Kidney (tissue), 13 donors: ENCODE measurements at regions not wholly inside any gene's neighbourhood (a gene's known extent, or its start where the extent isn't known, plus 50 kb on each side); places are given as distances from the start of the nearest gene placed in this dataset.

Source experiments
- DNase-seq, 5 donors: peaks; one replicate each; pipeline ENCODE4 v3.0.0-alpha.2; 2013 to 2020
- FAIRE-seq: peaks from 2 replicates; lab custom pipeline; 2012; peaks lifted over from hg19 to GRCh38; lab: Jason Lieb, UNC
- H3K27ac ChIP-seq, 2 donors: one replicate each; pipeline ENCODE4 v1.7.0; 2013; ENCODE audit warnings: low read depth in 2 of 2, low read length in 2 of 2, inconsistent platforms in 1 of 2
- H3K27me3 ChIP-seq: one replicate; pipeline ENCODE4 v1.7.1; 2013; ENCODE audit warnings: low read length, inconsistent platforms; ENCODE audit not compliant: control insufficient read depth, insufficient read depth
- H3K36me3 ChIP-seq, 3 donors: one replicate each; pipeline versions ENCODE4 v1.7.0 to v1.7.1; 2013; ENCODE audit warnings: low read length in 3 of 3, control low read depth in 1 of 3, inconsistent platforms in 1 of 3; ENCODE audit not compliant: insufficient read depth in 3 of 3, control insufficient read depth in 2 of 3
- H3K4me1 ChIP-seq, 3 donors: one replicate each; pipeline versions ENCODE4 v1.7.0 to v1.7.1; 2013; ENCODE audit warnings: low read length in 3 of 3, inconsistent platforms in 1 of 3, low read depth in 1 of 3; ENCODE audit not compliant: control insufficient read depth in 2 of 3, insufficient read depth in 2 of 3
- H3K4me3 ChIP-seq, 3 donors: one replicate each; pipeline versions ENCODE4 v1.7.0 to v1.8.1; 2013; ENCODE audit warnings: low read length in 3 of 3, control low read depth in 1 of 3, inconsistent platforms in 1 of 3
- H3K9ac ChIP-seq, 3 donors: one replicate each; pipeline versions ENCODE4 v1.7.0 to v1.7.1; 2013; ENCODE audit warnings: low read length in 3 of 3, control low read depth in 1 of 3, inconsistent platforms in 1 of 3
- H3K9me3 ChIP-seq, 3 donors: one replicate each; pipeline versions ENCODE4 v1.7.0 to v1.7.1; 2013; ENCODE audit warnings: low read length in 3 of 3, control low read depth in 1 of 3, inconsistent platforms in 1 of 3; ENCODE audit not compliant: control insufficient read depth in 2 of 3, insufficient read depth in 1 of 3
- CTCF ChIP-seq: IDR thresholded peaks from 3 replicates; pipeline ENCODE4 v1.5.1; 2012; ENCODE audit warnings: mild to moderate bottlenecking, moderate library complexity, borderline replicate concordance; ENCODE audit not compliant: insufficient read depth; ENCODE audit errors: extremely low read depth
- intact Hi-C: fragments of 100-400 bp; cut with DNase I; formaldehyde crosslinking; loops from one replicate; pipeline ENCODE4 v1.11.1; 2022
- donor health status: control.
- donor health status: control.
- donor health status: control.
- donor health status: control.
- donor health status: control.
- donor health status: DM: yes; HTN: yes; CAD: no.
- donor health status: Normal renal cell carcinoma (clear cell type).

DNA sequence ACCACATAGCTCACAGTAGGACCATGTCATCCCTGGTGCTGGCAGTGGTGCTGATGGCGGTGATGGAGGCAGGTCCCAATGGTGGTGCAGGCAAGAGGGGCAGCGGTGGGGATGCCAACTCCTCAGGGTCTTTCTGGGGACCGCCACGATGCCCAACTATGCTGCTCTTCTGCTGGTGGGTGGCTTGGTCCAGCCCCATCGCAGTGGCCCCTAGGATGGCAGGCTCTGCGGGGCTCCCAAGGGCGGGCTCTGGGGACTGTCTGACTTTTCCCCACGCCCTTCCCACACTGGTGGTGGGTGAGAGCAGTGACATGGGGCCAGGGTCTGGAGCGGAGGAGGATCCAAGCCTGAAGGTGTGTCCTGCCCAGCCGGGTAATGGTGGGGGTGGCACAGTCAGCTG, 288.9 kb upstream of the RIOK2 start:
- H3K27ac ChIP-seq = no peak overlapping the region
- H3K9ac ChIP-seq = no peak overlapping the region
- H3K27me3 ChIP-seq = no peaks in the 10 kb centered on the region
- DNase-seq (peak in 1 of 5 donors; percentile 61), FAIRE-seq (no peak)
- no peaks in the 10 kb centered on the region for H3K4me1 ChIP-seq
- no peaks in the 10 kb centered on the region for H3K36me3 ChIP-seq
- intact Hi-C loops = no loop called here
- peaks cover 0 to 17% (median 3%) of the 10 kb centered on the region in 3 donors for H3K9me3 ChIP-seq
- TF ChIP-seq CTCF = no peak
- no peak overlapping the region for H3K4me3 ChIP-seq

DNA sequence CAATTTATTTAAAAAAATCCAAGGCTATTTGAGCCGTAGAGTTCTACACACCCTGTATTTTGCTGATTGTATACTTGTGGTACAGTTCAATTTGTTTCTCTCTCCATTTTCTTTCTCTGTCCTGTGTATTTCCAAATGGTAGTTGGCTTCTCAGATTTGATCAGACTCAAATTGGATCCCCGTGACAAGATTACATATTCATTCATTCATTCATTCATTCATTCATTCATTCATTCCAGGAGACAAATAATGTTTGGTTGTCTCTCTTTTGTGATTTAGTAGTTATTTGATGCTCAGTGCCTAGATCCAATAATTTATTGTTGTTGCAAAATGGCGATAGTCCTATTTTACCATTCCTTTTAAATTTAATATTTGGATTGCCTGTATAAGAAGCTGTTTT, 292.8 kb upstream of the RIOK2 start:
- H3K27ac ChIP-seq = no peak overlapping the region
- no peak for FAIRE-seq
- no peaks in the 10 kb centered on the region for H3K4me1 ChIP-seq
- peaks cover 0 to 2% (median 0%) of the 10 kb centered on the region in 3 donors for H3K9me3 ChIP-seq
- H3K4me3 ChIP-seq = no peak overlapping the region
- TF ChIP-seq CTCF = no peak
- DNase-seq = no peak
- H3K9ac ChIP-seq = no peak overlapping the region
- intact Hi-C loops = no loop called here
- no peaks in the 10 kb centered on the region for H3K36me3 ChIP-seq
- H3K27me3 ChIP-seq = no peaks in the 10 kb centered on the region

GRCh38 chr5:97476852-97477534, 293.9 kb upstream of the RIOK2 start:
- Histone ChIP-seq H3K27me3 (no peaks in the 10 kb centered on the region), H3K9me3 (no peaks in the 10 kb centered on the region), H3K27ac (no peak overlapping the region), H3K9ac (no peak overlapping the region), H3K4me1 (no peaks in the 10 kb centered on the region), H3K36me3 (no peaks in the 10 kb centered on the region), H3K4me3 (no peak overlapping the region)
- intact Hi-C loops = no loop called here
- DNase-seq = no peak
- no peak for TF ChIP-seq CTCF
- no peak for FAIRE-seq

DNA sequence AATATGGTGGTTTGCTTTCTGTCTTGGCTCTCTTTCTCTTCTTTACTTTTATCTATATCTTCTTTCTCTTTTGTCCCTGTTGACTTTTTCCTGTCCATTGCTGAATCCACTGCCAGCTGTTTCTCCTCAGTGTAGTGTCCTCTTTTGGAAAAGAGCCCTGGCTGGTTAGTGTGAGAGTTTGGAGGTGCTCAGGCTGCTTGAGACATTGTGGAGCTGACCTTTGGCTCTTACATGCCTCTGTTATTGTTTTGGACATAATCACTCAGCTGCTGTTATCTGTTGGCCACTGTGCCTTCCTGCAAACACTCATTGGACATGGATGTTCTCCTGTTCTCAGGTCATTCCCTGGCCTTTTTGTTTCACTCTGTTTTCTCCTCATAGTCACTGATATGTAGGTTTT, 295.4 kb upstream of the RIOK2 start:
- DNase-seq (peak in 1 of 5 donors; percentile 3), FAIRE-seq (no peak)
- intact Hi-C loops = no loop called here

More for the DNA sequence above, 295.4 kb upstream of the RIOK2 start:
- Histone ChIP-seq H3K4me1 (no peaks in the 10 kb centered on the region), H3K27me3 (no peaks in the 10 kb centered on the region), H3K27ac (no peak overlapping the region), H3K36me3 (no peaks in the 10 kb centered on the region), H3K4me3 (no peak overlapping the region), H3K9me3 (no peaks in the 10 kb centered on the region), H3K9ac (no peak overlapping the region)
- no peak for TF ChIP-seq CTCF
